ENCODE measurements at regions not wholly inside any gene's neighbourhood (a gene's known extent, or its start where the extent isn't known, plus 50 kb on each side); places are given as distances from the start of the nearest gene placed in this dataset.

DNA sequence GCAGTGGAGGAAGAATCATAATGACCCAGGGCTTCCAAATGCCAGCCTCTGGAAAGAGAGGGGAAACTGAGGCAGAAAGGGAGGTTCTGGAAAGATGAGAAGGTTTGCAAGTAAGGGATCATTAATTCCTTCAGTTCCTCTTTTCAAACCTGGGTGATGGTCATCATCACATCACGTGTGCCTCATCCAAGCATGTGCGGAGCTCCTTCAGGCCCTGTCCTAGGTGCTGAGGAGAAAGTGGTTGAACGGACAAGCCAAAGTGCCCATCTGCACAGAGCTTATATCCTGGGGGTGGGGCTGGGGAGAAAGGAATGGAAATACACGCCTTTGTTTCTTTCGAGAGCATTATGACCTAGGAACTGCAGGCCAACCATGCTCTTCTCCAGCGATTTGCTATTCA is 60.2 kb upstream of the AFF3 start:
- no peak for TF ChIP-seq CTCF (IDR thresholded peaks at IDR 0.05; ENCODE audit: insufficient read depth, low read depth, low read length, missing control alignments)
- DNase-seq (ENCODE audit: low read depth), result no peak
- H3K4me3 ChIP-seq (ENCODE audit: low read depth, low read length), result no peak overlapping the region

DNA sequence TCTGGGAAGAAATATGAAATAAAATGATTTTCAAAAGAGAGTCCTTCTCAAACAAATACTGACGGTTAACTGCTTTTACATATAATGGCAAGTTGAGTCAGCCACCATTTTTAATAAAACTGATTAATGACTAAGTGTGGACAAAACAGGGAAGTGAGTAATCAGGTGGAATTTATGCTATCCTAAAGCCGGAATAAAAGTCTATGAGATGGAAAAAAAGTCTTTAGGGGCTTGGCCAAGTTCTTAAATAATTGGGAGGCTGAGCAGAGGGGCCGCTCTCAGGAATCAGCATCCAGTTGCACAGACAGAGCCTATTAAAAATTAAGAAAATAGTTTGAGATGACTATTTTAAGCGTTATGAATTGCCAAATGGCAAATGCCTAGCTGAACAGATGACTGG is 58.6 kb upstream of the AFF3 start:
- DNase-seq (ENCODE audit: low read depth), result no peak
- no peak overlapping the region for H3K4me3 ChIP-seq (ENCODE audit: low read depth, low read length)
- TF ChIP-seq CTCF (IDR thresholded peaks at IDR 0.05; ENCODE audit: insufficient read depth, low read depth, low read length, missing control alignments), result no peak

DNA sequence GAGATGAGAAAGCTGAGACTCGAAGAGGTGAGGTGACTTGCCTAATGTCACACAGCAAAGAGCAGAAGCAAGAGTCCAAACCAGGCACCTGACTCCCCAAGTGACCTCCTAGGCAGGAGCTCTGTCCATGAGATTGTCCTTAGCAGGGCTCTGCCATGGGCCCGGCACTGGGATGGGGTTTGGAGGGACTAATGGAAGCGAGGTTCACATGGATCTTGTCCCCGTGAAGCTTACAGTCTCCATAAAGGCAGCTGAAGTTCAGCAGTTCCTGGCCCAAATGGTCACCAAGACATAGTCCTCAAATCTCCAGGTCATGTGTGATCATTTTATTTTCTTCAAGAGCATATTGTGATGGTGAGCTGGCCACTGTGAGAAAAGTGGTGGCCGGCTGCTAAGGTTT is 57.0 kb upstream of the AFF3 start:
- no peak overlapping the region for H3K4me3 ChIP-seq (ENCODE audit: low read depth, low read length)
- no peak for TF ChIP-seq CTCF (IDR thresholded peaks at IDR 0.05; ENCODE audit: insufficient read depth, low read depth, low read length, missing control alignments)
- DNase-seq (ENCODE audit: low read depth), result no peak

- TF ChIP-seq CTCF (IDR thresholded peaks at IDR 0.05; ENCODE audit: insufficient read depth, low read depth, low read length, missing control alignments), result no peak
- no peak for DNase-seq (ENCODE audit: low read depth)
- H3K4me3 ChIP-seq (ENCODE audit: low read depth, low read length), result no peak overlapping the region
These were observed 56.3 kb upstream of the AFF3 start for GRCh38 chr2:100198461-100199230.

DNA sequence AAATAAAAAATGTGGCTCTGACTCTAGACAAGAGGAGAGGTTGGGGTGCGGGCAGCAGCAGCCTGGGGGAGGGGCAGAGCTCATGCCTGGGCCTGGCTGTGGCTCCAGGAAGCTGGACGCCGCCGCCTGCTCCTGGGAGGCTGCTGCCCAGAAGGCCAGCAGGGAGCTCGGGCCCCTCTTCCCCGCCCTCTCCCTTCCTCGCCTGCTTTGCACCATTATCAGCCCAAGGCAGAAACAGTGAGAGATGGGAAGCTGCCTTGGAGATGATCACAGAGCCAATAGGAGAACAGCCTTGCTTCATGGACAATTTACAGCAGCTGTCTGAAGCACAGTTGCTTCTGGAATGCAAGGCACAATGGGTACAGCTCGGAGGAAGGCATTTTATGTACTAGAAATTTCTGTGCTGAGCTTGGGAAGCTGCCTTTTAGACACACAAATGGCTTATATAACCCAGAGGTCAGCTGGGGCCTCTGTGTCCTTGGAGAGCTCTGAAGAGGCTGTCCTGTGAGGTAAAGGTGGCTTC is 55.3 kb upstream of the AFF3 start:
- no peak for DNase-seq (ENCODE audit: low read depth)
- TF ChIP-seq CTCF (IDR thresholded peaks at IDR 0.05; ENCODE audit: insufficient read depth, low read depth, low read length, missing control alignments), result no peak
- no peak overlapping the region for H3K4me3 ChIP-seq (ENCODE audit: low read depth, low read length)

DNA sequence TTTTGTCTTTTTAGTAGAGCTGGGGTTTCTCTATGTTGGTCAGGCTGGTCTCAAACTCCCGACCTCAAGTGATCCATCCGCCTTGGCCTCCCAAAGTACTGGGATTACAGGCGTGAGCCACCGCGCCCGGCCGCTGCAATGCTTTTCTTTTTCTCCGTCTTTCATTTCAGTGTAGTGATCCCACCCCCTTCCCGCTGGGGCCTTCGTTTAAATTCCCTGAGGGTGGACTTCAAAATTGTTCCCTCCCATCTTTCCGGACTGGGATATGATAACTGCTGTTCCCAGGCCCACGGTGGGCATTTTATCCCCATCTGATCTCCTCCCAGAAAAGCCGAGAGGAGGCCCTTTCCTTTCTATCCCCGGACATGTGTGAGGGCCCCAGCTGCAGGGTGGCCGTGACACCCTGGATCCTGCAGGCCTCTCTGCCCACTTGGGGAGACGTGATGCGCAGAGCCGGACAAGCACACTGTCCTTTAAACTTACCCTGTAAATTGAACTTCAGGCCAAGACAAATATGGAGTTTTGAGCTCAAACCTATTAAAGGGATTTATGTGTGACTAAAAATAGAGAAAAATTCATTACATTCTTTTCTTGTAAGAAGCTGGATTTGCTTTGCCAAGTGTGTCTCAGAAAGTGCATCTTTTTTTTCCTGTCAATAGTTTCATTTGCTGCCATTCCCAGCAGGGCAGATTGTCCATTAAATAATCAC is 54.5 kb upstream of the AFF3 start:
- TF ChIP-seq CTCF (IDR thresholded peaks at IDR 0.05; ENCODE audit: insufficient read depth, low read depth, low read length, missing control alignments), result no peak
- no peak overlapping the region for H3K4me3 ChIP-seq (ENCODE audit: low read depth, low read length)
- DNase-seq (ENCODE audit: low read depth), result no peak
